ENCODE measurements at regions not wholly inside any gene's neighbourhood (a gene's known extent, or its start where the extent isn't known, plus 50 kb on each side); places are given as distances from the start of the nearest gene placed in this dataset.

GRCh38 chr1:67947114-67947513 is 103.3 kb downstream of the DIRAS3 start:
- Histone ChIP-seq H2AFZ (ENCODE audit: low read length) (no peak overlapping the region), H3K79me2 (ENCODE audit: insufficient read depth, low read length) (no peaks in the 10 kb centered on the region)
- DNase-seq (ENCODE audit: insufficient read length, low spot score, missing footprints): no peak

GRCh38 chr1:67945733-67946374 is 104.6 kb downstream of the DIRAS3 start:
- Histone ChIP-seq H3K4me2 (ENCODE audit: insufficient read depth, low read length) (no peak overlapping the region), H3K36me3 (ENCODE audit: insufficient read depth, low read length) (no peaks in the 10 kb centered on the region), H3K9me3 (ENCODE audit: low read depth, low read length) (no peaks in the 10 kb centered on the region), H3K27ac (ENCODE audit: low read depth, low read length) (no peak overlapping the region), H3K27me3 (ENCODE audit: insufficient read depth, low read length) (no peaks in the 10 kb centered on the region), H3K4me1 (ENCODE audit: insufficient read depth, low read length) (peaks cover 11% of the 10 kb centered on the region), H4K20me1 (ENCODE audit: insufficient read depth, low read length) (no peaks in the 10 kb centered on the region), H2AFZ (ENCODE audit: low read length) (no peak overlapping the region), H3K79me2 (ENCODE audit: insufficient read depth, low read length) (no peaks in the 10 kb centered on the region), H3K4me3 (ENCODE audit: insufficient read depth, low read length) (no peak overlapping the region)
- no peak for TF ChIP-seq CTCF (IDR thresholded peaks at IDR 0.05; ENCODE audit: extremely low read depth, low read depth, low read length)
- no peak for DNase-seq (ENCODE audit: insufficient read length, low spot score, missing footprints)

More at GRCh38 chr1:67947114-67947513, 103.3 kb downstream of the DIRAS3 start:
- H3K4me3 ChIP-seq (ENCODE audit: insufficient read depth, low read length): no peak overlapping the region
- H3K4me2 ChIP-seq (ENCODE audit: insufficient read depth, low read length): no peak overlapping the region
- no peaks in the 10 kb centered on the region for H4K20me1 ChIP-seq (ENCODE audit: insufficient read depth, low read length)
- no peak for TF ChIP-seq CTCF (IDR thresholded peaks at IDR 0.05; ENCODE audit: extremely low read depth, low read depth, low read length)
- no peaks in the 10 kb centered on the region for H3K36me3 ChIP-seq (ENCODE audit: insufficient read depth, low read length)
- no peaks in the 10 kb centered on the region for H3K27me3 ChIP-seq (ENCODE audit: insufficient read depth, low read length)
- H3K9me3 ChIP-seq (ENCODE audit: low read depth, low read length): no peaks in the 10 kb centered on the region
- no peak overlapping the region for H3K27ac ChIP-seq (ENCODE audit: low read depth, low read length)
- peaks cover 15% of the 10 kb centered on the region for H3K4me1 ChIP-seq (ENCODE audit: insufficient read depth, low read length)

GRCh38 chr1:67942274-67942673 is 108.2 kb downstream of the DIRAS3 start:
- Histone ChIP-seq H2AFZ (ENCODE audit: low read length) (no peak overlapping the region), H3K4me3 (ENCODE audit: insufficient read depth, low read length) (no peak overlapping the region), H3K79me2 (ENCODE audit: insufficient read depth, low read length) (no peaks in the 10 kb centered on the region), H4K20me1 (ENCODE audit: insufficient read depth, low read length) (no peaks in the 10 kb centered on the region), H3K4me2 (ENCODE audit: insufficient read depth, low read length) (no peak overlapping the region), H3K4me1 (ENCODE audit: insufficient read depth, low read length) (peaks cover 10% of the 10 kb centered on the region), H3K36me3 (ENCODE audit: insufficient read depth, low read length) (no peaks in the 10 kb centered on the region), H3K9me3 (ENCODE audit: low read depth, low read length) (no peaks in the 10 kb centered on the region), H3K27ac (ENCODE audit: low read depth, low read length) (no peak overlapping the region), H3K27me3 (ENCODE audit: insufficient read depth, low read length) (no peaks in the 10 kb centered on the region)
- no peak for DNase-seq (ENCODE audit: insufficient read length, low spot score, missing footprints)
- TF ChIP-seq CTCF (IDR thresholded peaks at IDR 0.05; ENCODE audit: extremely low read depth, low read depth, low read length): no peak

- no peak for DNase-seq (ENCODE audit: insufficient read length, low spot score, missing footprints)
- Histone ChIP-seq H3K79me2 (ENCODE audit: insufficient read depth, low read length) (no peaks in the 10 kb centered on the region), H4K20me1 (ENCODE audit: insufficient read depth, low read length) (no peaks in the 10 kb centered on the region), H3K36me3 (ENCODE audit: insufficient read depth, low read length) (no peaks in the 10 kb centered on the region), H3K4me2 (ENCODE audit: insufficient read depth, low read length) (no peak overlapping the region), H3K9me3 (ENCODE audit: low read depth, low read length) (no peaks in the 10 kb centered on the region), H3K27ac (ENCODE audit: low read depth, low read length) (no peak overlapping the region), H2AFZ (ENCODE audit: low read length) (no peak overlapping the region), H3K4me1 (ENCODE audit: insufficient read depth, low read length) (peaks cover 15% of the 10 kb centered on the region), H3K4me3 (ENCODE audit: insufficient read depth, low read length) (no peak overlapping the region), H3K27me3 (ENCODE audit: insufficient read depth, low read length) (no peaks in the 10 kb centered on the region)
- no peak for TF ChIP-seq CTCF (IDR thresholded peaks at IDR 0.05; ENCODE audit: extremely low read depth, low read depth, low read length)
Observed at GRCh38 chr1:67941746-67942145, 108.5 kb upstream of the GNG12 start.

Measured in osteoblast (primary cell).